ENCODE measurements at regions not wholly inside any gene's neighbourhood (a gene's known extent, or its start where the extent isn't known, plus 50 kb on each side); places are given as distances from the start of the nearest gene placed in this dataset.

GRCh38 chr7:153158149-153158548, 398.6 kb downstream of the ACTR3B start:
- no peak for TF ChIP-seq CTCF (IDR thresholded peaks at IDR 0.05)
- TF ChIP-seq POLR2AphosphoS5 (IDR thresholded peaks at IDR 0.05), result no peak
- TF ChIP-seq EP300 (IDR thresholded peaks at IDR 0.05), result no peak
